Fibroblast of lung (primary cell): ENCODE measurements at regions not wholly inside any gene's neighbourhood (a gene's known extent, or its start where the extent isn't known, plus 50 kb on each side); places are given as distances from the start of the nearest gene placed in this dataset.
"Not testable (repeated sequence)": the region's sequence is repeated elsewhere in the genome, so short reads cannot be mapped to it uniquely, and the experiment has no call there.

ENCODE experiments used
- DNase-seq, 2 donors: peaks; one replicate each; pipeline versions ENCODE4 v3.0.0 to v3.0.0-alpha.2; 2010; ENCODE audit warnings: low read depth in 2 of 2
- H2AFZ ChIP-seq: 2 replicates; pipeline ENCODE4 v1.5.1; 2012; ENCODE audit warnings: low read length, control low read depth, inconsistent platforms
- H3K27ac ChIP-seq: 2 replicates; pipeline ENCODE4 v1.5.1; 2011; ENCODE audit warnings: low read length, control low read depth; ENCODE audit not compliant: insufficient read depth
- H3K27me3 ChIP-seq: 2 replicates; pipeline ENCODE4 v1.5.1; 2011; ENCODE audit warnings: mild to moderate bottlenecking, low read length; ENCODE audit not compliant: control insufficient read depth, insufficient read depth
- H3K36me3 ChIP-seq: 2 replicates; pipeline ENCODE4 v1.5.1; 2011; ENCODE audit warnings: low read length; ENCODE audit not compliant: control insufficient read depth, insufficient read depth
- H3K4me1 ChIP-seq: 2 replicates; pipeline ENCODE4 v1.5.1; 2011; ENCODE audit warnings: low read length; ENCODE audit not compliant: control insufficient read depth, insufficient read depth; ENCODE audit errors: extremely low read depth
- H3K4me2 ChIP-seq: 2 replicates; pipeline ENCODE4 v1.5.1; 2011; ENCODE audit warnings: low read length, control low read depth; ENCODE audit not compliant: insufficient read depth; ENCODE audit errors: extremely low read depth
- H3K4me3 ChIP-seq, 4 experiments: fragments of 200-600 bp in 1 of 4; sonication (generic) in 1 of 4; replicated peaks in 1 of 4; 2 replicates each; pipeline ENCODE4 v1.5.1; 2011 to 2016; ENCODE audit warnings: low read length in 4 of 4, low read depth in 3 of 4, mild to moderate bottlenecking in 3 of 4, control low read depth in 2 of 4, inconsistent platforms in 1 of 4, mixed read lengths in 1 of 4; ENCODE audit not compliant: insufficient read depth in 1 of 4; ENCODE audit errors: control extremely low read depth in 1 of 4
- H3K79me2 ChIP-seq: 2 replicates; pipeline ENCODE4 v1.5.1; 2012; ENCODE audit warnings: mild to moderate bottlenecking, low read length, inconsistent platforms; ENCODE audit not compliant: control insufficient read depth, insufficient read depth
- H3K9ac ChIP-seq: 2 replicates; pipeline ENCODE4 v1.5.1; 2011; ENCODE audit warnings: mild to moderate bottlenecking, low read length, control low read depth; ENCODE audit not compliant: insufficient read depth
- H3K9me3 ChIP-seq: 2 replicates; pipeline ENCODE4 v1.5.1; 2012; ENCODE audit warnings: low read depth, low read length; ENCODE audit not compliant: control insufficient read depth, insufficient read depth
- H4K20me1 ChIP-seq: 2 replicates; pipeline ENCODE4 v1.5.1; 2011; ENCODE audit warnings: low read length; ENCODE audit not compliant: control insufficient read depth, insufficient read depth; ENCODE audit errors: extremely low read depth
- CTCF ChIP-seq, 2 donors: IDR thresholded peaks in 1 of 2; conservative IDR thresholded peaks in 1 of 2; 1 replicate in 1 of 2; 2 replicates in 1 of 2; pipeline ENCODE4 v1.5.1; 2011 to 2012; ENCODE audit warnings: low read length in 2 of 2, control low read depth in 1 of 2, inconsistent platforms in 1 of 2, low read depth in 1 of 2, mild to moderate bottlenecking in 1 of 2
- EZH2 ChIP-seq: IDR thresholded peaks from 2 replicates; pipeline ENCODE4 v1.5.1; 2012; ENCODE audit warnings: low read length, control low read depth, mild to moderate bottlenecking; ENCODE audit errors: missing control alignments

- no peaks in the 10 kb centered on the region for H3K4me1 ChIP-seq
- no peaks in the 10 kb centered on the region for H3K27me3 ChIP-seq
- no peak overlapping the region for H3K9ac ChIP-seq
- H3K36me3 ChIP-seq: no peaks in the 10 kb centered on the region
- no peak for DNase-seq
- H3K79me2 ChIP-seq: no peaks in the 10 kb centered on the region
- no peak overlapping the region for H2AFZ ChIP-seq
- H3K27ac ChIP-seq: no peak overlapping the region
- no peak overlapping the region for H3K4me2 ChIP-seq
- no peak for TF ChIP-seq CTCF (conservative IDR thresholded peaks at IDR 0.05 in 1 of 2, IDR thresholded peaks at IDR 0.05 in 1 of 2; ENCODE audit: low read depth in 1 of 2, low read length in 2 of 2)
- no peak for TF ChIP-seq EZH2
- H4K20me1 ChIP-seq: no peaks in the 10 kb centered on the region
- no peak overlapping the region for H3K4me3 ChIP-seq
- no peaks in the 10 kb centered on the region for H3K9me3 ChIP-seq
Measured at GRCh38 chr12:73714655-73715054, 823.0 kb upstream of the ATXN7L3B start.

GRCh38 chr12:73716143-73716542, 821.5 kb upstream of the ATXN7L3B start:
- not testable (repeated sequence) for H3K9me3 ChIP-seq

DNA sequence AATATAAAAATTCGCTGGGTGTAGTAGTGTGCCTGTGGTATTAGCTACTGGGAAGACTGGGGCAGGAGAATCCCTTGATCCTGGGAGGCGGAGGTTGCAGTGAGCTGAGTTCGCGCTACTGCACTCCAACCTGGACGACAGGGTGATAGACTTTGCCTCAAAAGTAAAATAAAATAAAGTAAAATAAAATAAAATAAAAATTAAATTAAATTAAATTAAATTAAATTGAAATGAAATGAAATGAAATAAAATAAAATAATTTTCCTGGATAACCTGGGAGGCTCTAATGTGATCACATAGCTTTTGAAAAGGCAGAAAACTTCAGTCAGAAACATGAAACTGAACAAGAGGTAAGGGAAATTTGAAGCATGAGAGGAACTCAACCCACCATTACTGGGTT, 818.4 kb upstream of the ATXN7L3B start:
- no peak overlapping the region for H2AFZ ChIP-seq
- H3K4me2 ChIP-seq: no peak overlapping the region
- H3K4me1 ChIP-seq: no peaks in the 10 kb centered on the region
- DNase-seq: no peak
- no peaks in the 10 kb centered on the region for H4K20me1 ChIP-seq
- no peak for TF ChIP-seq EZH2
- TF ChIP-seq CTCF (conservative IDR thresholded peaks at IDR 0.05 in 1 of 2, IDR thresholded peaks at IDR 0.05 in 1 of 2; ENCODE audit: low read depth in 1 of 2, low read length in 2 of 2): no peak
- no peak overlapping the region for H3K4me3 ChIP-seq
- no peaks in the 10 kb centered on the region for H3K36me3 ChIP-seq
- H3K27ac ChIP-seq: no peak overlapping the region
- H3K79me2 ChIP-seq: no peaks in the 10 kb centered on the region
- H3K9ac ChIP-seq: no peak overlapping the region
- H3K9me3 ChIP-seq: no peaks in the 10 kb centered on the region
- H3K27me3 ChIP-seq: no peaks in the 10 kb centered on the region

More at GRCh38 chr12:73716143-73716542, 821.5 kb upstream of the ATXN7L3B start:
- not testable (repeated sequence) for H3K9ac ChIP-seq, H4K20me1 ChIP-seq, H3K79me2 ChIP-seq, H3K4me1 ChIP-seq, H3K36me3 ChIP-seq, H3K27me3 ChIP-seq, DNase-seq, H3K4me2 ChIP-seq, H3K4me3 ChIP-seq, H2AFZ ChIP-seq, H3K27ac ChIP-seq
